ENCODE measurements at regions not wholly inside any gene's neighbourhood (a gene's known extent, or its start where the extent isn't known, plus 50 kb on each side); places are given as distances from the start of the nearest gene placed in this dataset.

DNA sequence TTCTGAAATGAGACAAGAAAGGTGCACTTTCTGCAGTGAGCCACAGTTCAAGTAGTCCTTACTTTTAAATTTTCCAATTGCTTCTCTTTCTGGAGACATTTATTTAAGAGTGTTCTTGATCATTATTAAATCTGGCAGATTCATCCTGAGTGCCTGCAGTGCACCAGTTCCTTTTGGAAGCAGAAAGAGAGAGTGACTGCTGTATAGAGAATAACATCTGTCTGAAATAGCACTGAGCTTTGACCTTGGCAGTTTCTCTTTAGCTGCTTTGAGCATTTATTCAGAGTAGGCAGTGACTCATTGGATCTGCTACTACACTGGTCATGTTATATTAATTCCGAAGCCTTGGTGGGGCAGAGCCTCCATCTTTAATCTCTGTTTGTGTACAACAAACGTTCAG, 1373.7 kb downstream of the PCDH9 start:
- TF ChIP-seq, protein P1, sequence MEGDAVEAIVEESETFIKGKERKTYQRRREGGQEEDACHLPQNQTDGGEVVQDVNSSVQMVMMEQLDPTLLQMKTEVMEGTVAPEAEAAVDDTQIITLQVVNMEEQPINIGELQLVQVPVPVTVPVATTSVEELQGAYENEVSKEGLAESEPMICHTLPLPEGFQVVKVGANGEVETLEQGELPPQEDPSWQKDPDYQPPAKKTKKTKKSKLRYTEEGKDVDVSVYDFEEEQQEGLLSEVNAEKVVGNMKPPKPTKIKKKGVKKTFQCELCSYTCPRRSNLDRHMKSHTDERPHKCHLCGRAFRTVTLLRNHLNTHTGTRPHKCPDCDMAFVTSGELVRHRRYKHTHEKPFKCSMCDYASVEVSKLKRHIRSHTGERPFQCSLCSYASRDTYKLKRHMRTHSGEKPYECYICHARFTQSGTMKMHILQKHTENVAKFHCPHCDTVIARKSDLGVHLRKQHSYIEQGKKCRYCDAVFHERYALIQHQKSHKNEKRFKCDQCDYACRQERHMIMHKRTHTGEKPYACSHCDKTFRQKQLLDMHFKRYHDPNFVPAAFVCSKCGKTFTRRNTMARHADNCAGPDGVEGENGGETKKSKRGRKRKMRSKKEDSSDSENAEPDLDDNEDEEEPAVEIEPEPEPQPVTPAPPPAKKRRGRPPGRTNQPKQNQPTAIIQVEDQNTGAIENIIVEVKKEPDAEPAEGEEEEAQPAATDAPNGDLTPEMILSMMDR (conservative IDR thresholded peaks at IDR 0.05): no peak
- H3K27ac ChIP-seq: no peak overlapping the region

DNA sequence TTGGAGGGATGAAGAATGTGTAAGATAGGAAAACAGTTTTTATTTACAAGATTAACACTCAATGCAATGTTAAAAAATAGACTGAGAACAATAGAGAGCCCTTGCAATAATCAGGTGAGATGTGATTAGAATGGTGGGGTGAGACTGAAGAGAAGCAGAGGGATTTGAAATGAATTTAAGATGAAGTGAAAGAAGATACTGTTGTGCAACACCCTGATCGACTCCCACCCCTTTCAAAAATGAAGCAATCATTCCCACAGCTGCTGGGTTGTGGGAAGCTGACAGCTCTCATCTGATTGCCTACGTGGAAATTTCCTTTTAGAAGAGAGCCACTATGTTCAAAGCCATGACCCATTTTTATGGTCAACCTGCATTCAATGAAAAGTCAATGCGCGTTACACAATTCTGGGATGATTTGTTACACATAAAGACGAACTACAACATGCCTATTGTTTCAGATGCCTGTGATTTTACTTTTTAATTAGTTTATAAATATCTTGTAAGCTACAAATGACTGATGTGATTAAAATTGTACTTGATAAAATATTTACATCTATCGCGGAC, 1374.8 kb downstream of the PCDH9 start:
- TF ChIP-seq, protein P1 (conservative IDR thresholded peaks at IDR 0.05): no peak
- no peak overlapping the region for H3K27ac ChIP-seq

DNA sequence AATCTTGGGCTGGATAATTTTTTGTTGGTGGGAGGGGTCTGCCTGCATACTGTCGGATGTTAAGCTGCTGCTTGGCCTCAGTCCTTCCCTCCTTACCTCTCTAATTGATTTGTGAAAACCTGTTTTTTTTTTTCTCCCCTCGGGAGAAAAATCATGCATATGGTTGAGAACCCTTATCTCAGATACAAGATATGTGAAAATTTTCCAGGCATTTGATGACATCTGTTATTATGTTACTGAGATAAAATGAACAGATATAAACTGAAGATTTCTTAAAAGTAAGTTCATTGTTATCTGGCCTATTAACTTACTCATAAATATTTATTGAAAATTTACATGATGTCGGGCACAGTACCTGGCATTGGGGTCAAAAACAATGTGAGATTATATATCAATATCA, 1375.7 kb downstream of the PCDH9 start:
- no peak overlapping the region for H3K27ac ChIP-seq
- TF ChIP-seq, protein P1 (conservative IDR thresholded peaks at IDR 0.05): no peak

DNA sequence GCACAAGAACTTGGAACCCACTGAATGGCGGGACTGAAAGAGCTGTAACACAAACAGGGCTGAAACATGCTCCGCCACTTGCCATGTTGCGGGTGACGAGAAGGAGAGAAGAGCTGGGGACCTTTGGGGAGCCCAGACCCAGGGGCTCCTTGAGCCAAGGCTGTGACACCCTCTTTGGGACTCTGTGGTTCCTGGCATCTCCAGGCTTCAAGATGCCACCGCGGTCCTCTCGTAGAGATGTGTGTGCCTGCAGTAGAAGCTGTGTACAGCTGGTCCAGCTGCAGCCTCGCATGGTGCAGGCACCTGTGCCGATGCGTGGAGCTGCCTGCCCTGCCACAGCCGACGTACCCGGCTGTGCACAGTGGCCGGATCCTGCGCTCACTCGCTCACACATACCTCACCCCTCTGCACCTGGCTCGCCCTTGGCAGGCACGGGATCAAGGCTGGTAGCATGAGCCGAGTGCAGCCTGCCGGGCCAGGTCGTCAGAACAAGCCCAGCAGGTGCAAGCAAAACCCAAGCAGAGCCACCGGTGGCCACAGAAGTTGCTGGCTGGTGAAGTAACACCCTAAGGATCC, 1385.8 kb downstream of the PCDH9 start:
- no peak overlapping the region for H3K27ac ChIP-seq
- TF ChIP-seq, protein P1 (conservative IDR thresholded peaks at IDR 0.05): no peak

DNA sequence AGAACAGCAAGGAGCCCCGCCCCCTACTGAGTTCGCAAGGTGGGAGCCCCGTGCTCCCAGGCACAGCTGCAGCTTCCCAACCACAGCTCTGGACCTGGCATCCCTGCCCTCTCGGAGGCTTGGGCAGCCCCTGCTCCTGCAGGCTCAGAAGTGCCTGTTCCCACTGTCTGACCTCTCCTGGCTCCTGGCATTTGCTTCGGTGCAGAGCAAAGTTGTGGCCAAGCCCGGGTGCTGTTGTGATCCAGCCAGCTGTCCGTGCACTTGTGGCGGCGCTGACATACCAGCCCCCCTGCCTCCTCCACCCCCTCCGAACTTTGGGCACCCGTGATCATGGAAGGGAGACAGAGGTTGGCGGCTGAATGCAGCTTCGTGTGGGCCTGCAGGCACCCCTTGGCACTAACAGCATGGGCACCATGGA, 1386.8 kb downstream of the PCDH9 start:
- H3K27ac ChIP-seq: no peak overlapping the region
- TF ChIP-seq, protein P1 (conservative IDR thresholded peaks at IDR 0.05): no peak

DNA sequence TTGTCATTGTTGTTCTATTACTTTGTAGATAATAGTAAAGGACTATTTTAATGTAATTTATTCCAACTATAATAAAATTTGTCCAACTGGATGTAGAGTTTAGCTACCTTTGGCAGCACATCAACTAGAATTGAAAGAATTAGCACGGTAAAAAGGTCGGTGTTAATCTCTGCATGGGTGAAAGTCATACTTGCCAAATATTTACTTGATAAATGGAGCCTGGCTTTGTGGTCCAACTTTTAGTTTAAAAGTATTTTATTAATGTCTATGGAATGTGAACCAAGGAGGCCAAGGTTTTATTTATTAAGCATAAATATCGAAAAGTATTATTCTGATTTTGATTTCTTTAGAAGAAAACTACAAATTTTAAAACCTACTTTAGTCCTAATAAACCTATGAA, 1389.0 kb downstream of the PCDH9 start:
- TF ChIP-seq, protein P1 (conservative IDR thresholded peaks at IDR 0.05): no peak
- H3K27ac ChIP-seq: no peak overlapping the region

DNA sequence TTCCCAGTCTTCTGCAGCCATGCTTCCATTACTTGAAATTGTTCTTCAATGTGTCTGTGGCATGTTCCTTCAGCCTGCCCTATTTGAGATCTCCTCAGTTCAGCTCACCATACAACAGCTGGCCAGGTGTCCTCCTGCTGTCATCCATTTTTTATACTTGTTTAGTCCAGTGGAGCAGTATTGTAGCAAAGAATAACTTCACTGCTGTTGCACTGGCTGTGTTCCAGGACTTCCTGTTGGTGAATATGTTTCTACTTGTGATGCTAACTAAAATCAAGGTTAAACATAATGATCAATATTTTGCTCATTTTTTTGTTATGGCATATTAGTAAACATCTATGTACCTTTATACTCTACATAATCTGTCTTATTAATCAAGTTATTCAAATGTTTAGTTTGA, 1394.1 kb downstream of the PCDH9 start:
- TF ChIP-seq, protein P1 (conservative IDR thresholded peaks at IDR 0.05): no peak
- no peak overlapping the region for H3K27ac ChIP-seq
